ENCODE measurements at regions not wholly inside any gene's neighbourhood (a gene's known extent, or its start where the extent isn't known, plus 50 kb on each side); places are given as distances from the start of the nearest gene placed in this dataset.
"Not testable (repeated sequence)": the region's sequence is repeated elsewhere in the genome, so short reads cannot be mapped to it uniquely, and the experiment has no call there.

DNA sequence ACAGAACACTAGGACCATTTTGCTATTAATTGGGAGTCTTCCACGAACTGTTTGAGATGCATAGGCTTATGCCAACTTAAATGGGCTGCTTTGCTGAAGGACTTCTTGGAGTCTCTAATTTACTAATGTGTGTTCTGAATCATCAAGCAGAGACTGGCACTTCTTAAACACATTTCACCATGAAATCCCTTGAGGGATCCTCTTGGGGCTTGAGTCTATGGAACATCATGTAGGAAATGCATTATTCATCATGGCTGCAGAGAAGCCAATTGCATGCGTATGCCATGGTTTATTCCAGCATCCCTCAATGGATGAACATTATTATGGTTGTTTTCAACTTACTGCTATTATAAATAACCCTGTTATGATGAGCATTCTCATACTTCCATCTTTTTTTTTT is 73.4 kb downstream of the FGD2 start:
- TF ChIP-seq, protein P1, sequence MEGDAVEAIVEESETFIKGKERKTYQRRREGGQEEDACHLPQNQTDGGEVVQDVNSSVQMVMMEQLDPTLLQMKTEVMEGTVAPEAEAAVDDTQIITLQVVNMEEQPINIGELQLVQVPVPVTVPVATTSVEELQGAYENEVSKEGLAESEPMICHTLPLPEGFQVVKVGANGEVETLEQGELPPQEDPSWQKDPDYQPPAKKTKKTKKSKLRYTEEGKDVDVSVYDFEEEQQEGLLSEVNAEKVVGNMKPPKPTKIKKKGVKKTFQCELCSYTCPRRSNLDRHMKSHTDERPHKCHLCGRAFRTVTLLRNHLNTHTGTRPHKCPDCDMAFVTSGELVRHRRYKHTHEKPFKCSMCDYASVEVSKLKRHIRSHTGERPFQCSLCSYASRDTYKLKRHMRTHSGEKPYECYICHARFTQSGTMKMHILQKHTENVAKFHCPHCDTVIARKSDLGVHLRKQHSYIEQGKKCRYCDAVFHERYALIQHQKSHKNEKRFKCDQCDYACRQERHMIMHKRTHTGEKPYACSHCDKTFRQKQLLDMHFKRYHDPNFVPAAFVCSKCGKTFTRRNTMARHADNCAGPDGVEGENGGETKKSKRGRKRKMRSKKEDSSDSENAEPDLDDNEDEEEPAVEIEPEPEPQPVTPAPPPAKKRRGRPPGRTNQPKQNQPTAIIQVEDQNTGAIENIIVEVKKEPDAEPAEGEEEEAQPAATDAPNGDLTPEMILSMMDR (IDR thresholded peaks at IDR 0.05; ENCODE audit: low read depth, low read length, missing control alignments) = no peak
- in situ Hi-C loops (cut with HindIII; ENCODE audit: low pct_ligation_motif_present, low sequenced_read_pairs) = no loop called here
- no peaks in the 10 kb centered on the region for H3K36me3 ChIP-seq (replicated peaks)
- H3K27me3 ChIP-seq (replicated peaks) = no peaks in the 10 kb centered on the region
- no peak for DNase-seq
- no peak overlapping the region for H3K4me3 ChIP-seq (ENCODE audit: low read depth, low read length)
- no peak overlapping the region for H3K27ac ChIP-seq

DNA sequence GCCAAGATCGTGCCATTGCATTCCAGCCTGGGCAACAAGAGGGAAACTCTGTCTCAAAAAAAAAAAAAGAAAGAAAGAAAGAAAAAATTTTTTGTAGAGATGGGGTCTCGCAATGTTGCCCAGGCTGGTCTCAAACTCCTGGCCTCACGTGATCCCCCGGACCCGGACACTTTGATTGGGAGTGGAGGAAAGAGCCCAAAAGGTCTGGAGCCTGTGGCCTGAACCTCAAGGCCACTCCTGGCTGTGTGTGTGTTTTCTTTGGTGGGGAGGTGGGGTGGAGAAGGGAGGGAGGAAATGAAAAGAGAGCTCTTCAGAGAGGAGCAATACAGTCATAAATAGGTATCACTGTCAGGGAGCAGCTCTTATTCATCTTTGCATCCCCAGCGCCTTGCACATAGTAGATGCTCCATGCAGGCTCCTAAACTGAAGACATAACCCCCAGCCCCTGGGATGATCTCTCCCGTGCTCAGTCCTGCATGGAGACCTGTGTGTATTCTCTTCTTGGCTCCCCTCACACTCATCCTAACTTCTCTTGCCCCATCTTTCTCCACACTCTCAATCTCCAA is 75.7 kb downstream of the FGD2 start:
- TF ChIP-seq, protein P1 (IDR thresholded peaks at IDR 0.05; ENCODE audit: low read depth, low read length, missing control alignments) = no peak
- DNase-seq = no peak
- H3K36me3 ChIP-seq (replicated peaks) = no peaks in the 10 kb centered on the region
- in situ Hi-C loops (cut with HindIII; ENCODE audit: low pct_ligation_motif_present, low sequenced_read_pairs) = no loop called here
- no peak overlapping the region for H3K27ac ChIP-seq
- no peaks in the 10 kb centered on the region for H3K27me3 ChIP-seq (replicated peaks)
- no peak overlapping the region for H3K4me3 ChIP-seq (ENCODE audit: low read depth, low read length)

GRCh38 chr6:37082390-37083130 is 77.1 kb downstream of the FGD2 start:
- Histone ChIP-seq H3K27me3 (replicated peaks) (no peaks in the 10 kb centered on the region), H3K4me3 (ENCODE audit: low read depth, low read length) (no peak overlapping the region), H3K27ac (no peak overlapping the region), H3K36me3 (replicated peaks) (no peaks in the 10 kb centered on the region)
- in situ Hi-C loops (cut with HindIII; ENCODE audit: low pct_ligation_motif_present, low sequenced_read_pairs) = no loop called here
- TF ChIP-seq, protein P1 (IDR thresholded peaks at IDR 0.05; ENCODE audit: low read depth, low read length, missing control alignments) = no peak
- DNase-seq = no peak

GRCh38 chr6:37083243-37084138 is 78.0 kb downstream of the FGD2 start:
- no peaks in the 10 kb centered on the region for H3K36me3 ChIP-seq (replicated peaks)
- H3K27me3 ChIP-seq (replicated peaks) = no peaks in the 10 kb centered on the region
- H3K4me3 ChIP-seq (ENCODE audit: low read depth, low read length) = no peak overlapping the region
- peak; percentile 18 for DNase-seq
- H3K27ac ChIP-seq = no peak overlapping the region
- in situ Hi-C loops (cut with HindIII; ENCODE audit: low pct_ligation_motif_present, low sequenced_read_pairs) = no loop called here
- TF ChIP-seq, protein P1 (IDR thresholded peaks at IDR 0.05; ENCODE audit: low read depth, low read length, missing control alignments) = no peak

DNA sequence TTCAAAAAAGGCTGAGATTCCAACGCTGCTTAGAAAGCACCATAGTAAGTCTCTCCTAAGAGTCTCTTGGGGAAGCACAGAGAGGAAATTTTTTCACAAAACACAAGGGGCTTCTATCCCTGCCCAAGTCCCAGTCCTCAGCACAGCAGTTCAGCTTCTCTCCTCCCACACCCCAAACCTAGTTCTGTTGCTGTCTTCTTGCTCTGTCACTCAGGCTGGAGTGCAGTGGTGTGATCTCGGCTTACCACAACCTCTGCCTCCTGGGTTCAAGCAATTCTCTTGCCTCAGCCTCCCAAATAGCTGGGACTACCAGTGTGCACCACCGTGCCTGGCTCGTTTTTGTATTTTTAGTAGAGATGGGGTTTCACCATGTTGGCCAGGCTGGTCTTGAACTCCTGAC is 79.2 kb downstream of the FGD2 start:
- in situ Hi-C loops (cut with HindIII; ENCODE audit: low pct_ligation_motif_present, low sequenced_read_pairs); H3K27me3 ChIP-seq (replicated peaks); H3K4me3 ChIP-seq (ENCODE audit: low read depth, low read length); DNase-seq; H3K36me3 ChIP-seq (replicated peaks); H3K27ac ChIP-seq: not testable (repeated sequence)

GRCh38 chr6:37085198-37085597 is 79.7 kb downstream of the FGD2 start:
- no peak for DNase-seq
- in situ Hi-C loops (cut with HindIII; ENCODE audit: low pct_ligation_motif_present, low sequenced_read_pairs) = no loop called here
- H3K4me3 ChIP-seq (ENCODE audit: low read depth, low read length) = no peak overlapping the region
- no peaks in the 10 kb centered on the region for H3K36me3 ChIP-seq (replicated peaks)
- H3K27ac ChIP-seq = no peak overlapping the region
- no peaks in the 10 kb centered on the region for H3K27me3 ChIP-seq (replicated peaks)
- TF ChIP-seq, protein P1 (IDR thresholded peaks at IDR 0.05; ENCODE audit: low read depth, low read length, missing control alignments) = no peak
